ENCODE measurements at regions not wholly inside any gene's neighbourhood (a gene's known extent, or its start where the extent isn't known, plus 50 kb on each side); places are given as distances from the start of the nearest gene placed in this dataset.
"Not testable (repeated sequence)": the region's sequence is repeated elsewhere in the genome, so short reads cannot be mapped to it uniquely, and the experiment has no call there.

GRCh38 chr9:43127949-43128348 lies 944.5 kb downstream of the SPATA31A6 start:
- H3K27ac ChIP-seq (ENCODE audit: control insufficient read depth, insufficient read depth, low read length); dilution Hi-C loops (cut with MboI; ENCODE audit: extremely low pct_ligation_motif_present, low sequenced_read_pairs); H3K36me3 ChIP-seq (ENCODE audit: control insufficient read depth in 2 of 2, extremely low read depth in 1 of 2, insufficient read depth in 2 of 2, low read length in 2 of 2); DNase-seq (ENCODE audit: low read depth, low spot score); H3K4me2 ChIP-seq (ENCODE audit: control insufficient read depth, extremely low read depth, insufficient read depth, low read depth, low read length); H4K20me1 ChIP-seq (ENCODE audit: control insufficient read depth, extremely low read depth, insufficient read depth, low read length); H3K9me3 ChIP-seq (ENCODE audit: control insufficient read depth, low read depth, low read length); H3K9ac ChIP-seq (ENCODE audit: control insufficient read depth, extremely low read depth, insufficient read depth, low read length); H3K4me1 ChIP-seq (ENCODE audit: control insufficient read depth, extremely low read depth, insufficient read depth, low read length); H3K4me3 ChIP-seq (ENCODE audit: control insufficient read depth in 2 of 3, extremely low read depth in 1 of 3, insufficient read depth in 2 of 3, low read depth in 1 of 3, low read length in 3 of 3); H3K9me1 ChIP-seq (ENCODE audit: control insufficient read depth, extremely low read depth, insufficient read depth, low read length); H3K79me2 ChIP-seq (ENCODE audit: control insufficient read depth, insufficient read depth, low read length); H2AFZ ChIP-seq (ENCODE audit: control insufficient read depth, low read length); H3K27me3 ChIP-seq (ENCODE audit: control insufficient read depth, extremely low read depth, insufficient read depth, low read length); FAIRE-seq: not testable (repeated sequence)
- peak in 1 of 3 experiments; percentile 2 for TF ChIP-seq CTCF (optimal IDR thresholded peaks at IDR 0.05 in 1 of 3, IDR thresholded peaks at IDR 0.05 in 1 of 3, conservative IDR thresholded peaks at IDR 0.05 in 1 of 3; ENCODE audit: extremely low read depth in 1 of 3, insufficient read depth in 2 of 3, low read length in 3 of 3)

- H2AFZ ChIP-seq (ENCODE audit: control insufficient read depth, low read length); FAIRE-seq; H3K27ac ChIP-seq (ENCODE audit: control insufficient read depth, insufficient read depth, low read length); H3K4me2 ChIP-seq (ENCODE audit: control insufficient read depth, extremely low read depth, insufficient read depth, low read depth, low read length); H3K27me3 ChIP-seq (ENCODE audit: control insufficient read depth, extremely low read depth, insufficient read depth, low read length); H3K9me3 ChIP-seq (ENCODE audit: control insufficient read depth, low read depth, low read length); DNase-seq (ENCODE audit: low read depth, low spot score); dilution Hi-C loops (cut with MboI; ENCODE audit: extremely low pct_ligation_motif_present, low sequenced_read_pairs); H3K36me3 ChIP-seq (ENCODE audit: control insufficient read depth in 2 of 2, extremely low read depth in 1 of 2, insufficient read depth in 2 of 2, low read length in 2 of 2); H3K9me1 ChIP-seq (ENCODE audit: control insufficient read depth, extremely low read depth, insufficient read depth, low read length); H3K79me2 ChIP-seq (ENCODE audit: control insufficient read depth, insufficient read depth, low read length); H3K4me3 ChIP-seq (ENCODE audit: control insufficient read depth in 2 of 3, extremely low read depth in 1 of 3, insufficient read depth in 2 of 3, low read depth in 1 of 3, low read length in 3 of 3); H3K4me1 ChIP-seq (ENCODE audit: control insufficient read depth, extremely low read depth, insufficient read depth, low read length); H3K9ac ChIP-seq (ENCODE audit: control insufficient read depth, extremely low read depth, insufficient read depth, low read length); H4K20me1 ChIP-seq (ENCODE audit: control insufficient read depth, extremely low read depth, insufficient read depth, low read length): not testable (repeated sequence)
These were observed 947.3 kb downstream of the SPATA31A6 start for GRCh38 chr9:43130744-43131171.

GRCh38 chr9:43135440-43135839 lies 952.0 kb downstream of the SPATA31A6 start:
- H3K27me3 ChIP-seq (ENCODE audit: control insufficient read depth, extremely low read depth, insufficient read depth, low read length); H4K20me1 ChIP-seq (ENCODE audit: control insufficient read depth, extremely low read depth, insufficient read depth, low read length); H2AFZ ChIP-seq (ENCODE audit: control insufficient read depth, low read length); H3K4me2 ChIP-seq (ENCODE audit: control insufficient read depth, extremely low read depth, insufficient read depth, low read depth, low read length); H3K4me3 ChIP-seq (ENCODE audit: control insufficient read depth in 2 of 3, extremely low read depth in 1 of 3, insufficient read depth in 2 of 3, low read depth in 1 of 3, low read length in 3 of 3); DNase-seq (ENCODE audit: low read depth, low spot score); H3K9ac ChIP-seq (ENCODE audit: control insufficient read depth, extremely low read depth, insufficient read depth, low read length); H3K79me2 ChIP-seq (ENCODE audit: control insufficient read depth, insufficient read depth, low read length); H3K9me3 ChIP-seq (ENCODE audit: control insufficient read depth, low read depth, low read length); H3K9me1 ChIP-seq (ENCODE audit: control insufficient read depth, extremely low read depth, insufficient read depth, low read length); H3K36me3 ChIP-seq (ENCODE audit: control insufficient read depth in 2 of 2, extremely low read depth in 1 of 2, insufficient read depth in 2 of 2, low read length in 2 of 2); H3K4me1 ChIP-seq (ENCODE audit: control insufficient read depth, extremely low read depth, insufficient read depth, low read length); FAIRE-seq; dilution Hi-C loops (cut with MboI; ENCODE audit: extremely low pct_ligation_motif_present, low sequenced_read_pairs); H3K27ac ChIP-seq (ENCODE audit: control insufficient read depth, insufficient read depth, low read length): not testable (repeated sequence)

- FAIRE-seq; H3K36me3 ChIP-seq (ENCODE audit: control insufficient read depth in 2 of 2, extremely low read depth in 1 of 2, insufficient read depth in 2 of 2, low read length in 2 of 2); H3K79me2 ChIP-seq (ENCODE audit: control insufficient read depth, insufficient read depth, low read length); H3K4me2 ChIP-seq (ENCODE audit: control insufficient read depth, extremely low read depth, insufficient read depth, low read depth, low read length); H2AFZ ChIP-seq (ENCODE audit: control insufficient read depth, low read length); H3K27me3 ChIP-seq (ENCODE audit: control insufficient read depth, extremely low read depth, insufficient read depth, low read length); H3K9me3 ChIP-seq (ENCODE audit: control insufficient read depth, low read depth, low read length); H3K4me1 ChIP-seq (ENCODE audit: control insufficient read depth, extremely low read depth, insufficient read depth, low read length); DNase-seq (ENCODE audit: low read depth, low spot score); H4K20me1 ChIP-seq (ENCODE audit: control insufficient read depth, extremely low read depth, insufficient read depth, low read length); H3K4me3 ChIP-seq (ENCODE audit: control insufficient read depth in 2 of 3, extremely low read depth in 1 of 3, insufficient read depth in 2 of 3, low read depth in 1 of 3, low read length in 3 of 3); H3K27ac ChIP-seq (ENCODE audit: control insufficient read depth, insufficient read depth, low read length); H3K9ac ChIP-seq (ENCODE audit: control insufficient read depth, extremely low read depth, insufficient read depth, low read length); H3K9me1 ChIP-seq (ENCODE audit: control insufficient read depth, extremely low read depth, insufficient read depth, low read length); dilution Hi-C loops (cut with MboI; ENCODE audit: extremely low pct_ligation_motif_present, low sequenced_read_pairs): not testable (repeated sequence)
These were observed 955.5 kb downstream of the SPATA31A6 start for GRCh38 chr9:43138909-43139308.
